ENCODE measurements at regions not wholly inside any gene's neighbourhood (a gene's known extent, or its start where the extent isn't known, plus 50 kb on each side); places are given as distances from the start of the nearest gene placed in this dataset.

GRCh38 chr2:22513563-22513962 lies 871.4 kb upstream of the KLHL29 start:
- no peaks in the 10 kb centered on the region for H3K4me1 ChIP-seq
- DNase-seq: no peak
- intact Hi-C loops (cut with DNase I): no loop called here
- no peaks in the 10 kb centered on the region for H3K27me3 ChIP-seq
- H3K4me3 ChIP-seq: no peak overlapping the region
- no peak for TF ChIP-seq CTCF (IDR thresholded peaks at IDR 0.05)
- H3K27ac ChIP-seq: no peak overlapping the region
- H3K36me3 ChIP-seq: no peaks in the 10 kb centered on the region
- H3K9me3 ChIP-seq: no peaks in the 10 kb centered on the region
- H3K9ac ChIP-seq (ENCODE audit: low read depth in 2 of 2, low read length in 2 of 2): no peak overlapping the region

- Histone ChIP-seq H3K36me3 (no peaks in the 10 kb centered on the region), H3K27ac (no peak overlapping the region), H3K4me3 (no peak overlapping the region), H3K9me3 (no peaks in the 10 kb centered on the region), H3K4me1 (no peaks in the 10 kb centered on the region), H3K9ac (ENCODE audit: low read depth in 2 of 2, low read length in 2 of 2) (no peak overlapping the region), H3K27me3 (no peaks in the 10 kb centered on the region)
- DNase-seq: no peak
- TF ChIP-seq CTCF (IDR thresholded peaks at IDR 0.05): no peak
- intact Hi-C loops (cut with DNase I): no loop called here
These were observed 867.8 kb upstream of the KLHL29 start for GRCh38 chr2:22517141-22517540.

- intact Hi-C loops (cut with DNase I): no loop called here
- no peak for TF ChIP-seq CTCF (IDR thresholded peaks at IDR 0.05)
These were observed 866.3 kb upstream of the KLHL29 start for GRCh38 chr2:22518641-22519040.

GRCh38 chr2:22520369-22521288 lies 864.4 kb upstream of the KLHL29 start:
- DNase-seq: peak; percentile 17
- Histone ChIP-seq H3K27me3 (no peaks in the 10 kb centered on the region), H3K4me1 (no peaks in the 10 kb centered on the region), H3K9ac (ENCODE audit: low read depth in 2 of 2, low read length in 2 of 2) (no peak overlapping the region), H3K9me3 (no peaks in the 10 kb centered on the region), H3K36me3 (no peaks in the 10 kb centered on the region), H3K4me3 (no peak overlapping the region), H3K27ac (no peak overlapping the region)
- intact Hi-C loops (cut with DNase I): no loop called here
- TF ChIP-seq CTCF (IDR thresholded peaks at IDR 0.05): no peak

More at GRCh38 chr2:22518641-22519040, 866.3 kb upstream of the KLHL29 start:
- H3K36me3 ChIP-seq: no peaks in the 10 kb centered on the region
- no peak overlapping the region for H3K9ac ChIP-seq (ENCODE audit: low read depth in 2 of 2, low read length in 2 of 2)
- no peak overlapping the region for H3K27ac ChIP-seq
- no peak overlapping the region for H3K4me3 ChIP-seq
- no peaks in the 10 kb centered on the region for H3K27me3 ChIP-seq
- no peaks in the 10 kb centered on the region for H3K9me3 ChIP-seq
- H3K4me1 ChIP-seq: no peaks in the 10 kb centered on the region
- DNase-seq: no peak

GRCh38 chr2:22521620-22522019 lies 863.4 kb upstream of the KLHL29 start:
- no peak for TF ChIP-seq CTCF (IDR thresholded peaks at IDR 0.05)
- Histone ChIP-seq H3K27me3 (no peaks in the 10 kb centered on the region), H3K27ac (no peak overlapping the region), H3K4me1 (no peaks in the 10 kb centered on the region), H3K9ac (ENCODE audit: low read depth in 2 of 2, low read length in 2 of 2) (no peak overlapping the region), H3K9me3 (no peaks in the 10 kb centered on the region), H3K4me3 (no peak overlapping the region), H3K36me3 (no peaks in the 10 kb centered on the region)
- DNase-seq: no peak
- intact Hi-C loops (cut with DNase I): no loop called here

All from colonic mucosa (tissue), 4 donors.